ENCODE measurements at regions not wholly inside any gene's neighbourhood (a gene's known extent, or its start where the extent isn't known, plus 50 kb on each side); places are given as distances from the start of the nearest gene placed in this dataset.

DNA sequence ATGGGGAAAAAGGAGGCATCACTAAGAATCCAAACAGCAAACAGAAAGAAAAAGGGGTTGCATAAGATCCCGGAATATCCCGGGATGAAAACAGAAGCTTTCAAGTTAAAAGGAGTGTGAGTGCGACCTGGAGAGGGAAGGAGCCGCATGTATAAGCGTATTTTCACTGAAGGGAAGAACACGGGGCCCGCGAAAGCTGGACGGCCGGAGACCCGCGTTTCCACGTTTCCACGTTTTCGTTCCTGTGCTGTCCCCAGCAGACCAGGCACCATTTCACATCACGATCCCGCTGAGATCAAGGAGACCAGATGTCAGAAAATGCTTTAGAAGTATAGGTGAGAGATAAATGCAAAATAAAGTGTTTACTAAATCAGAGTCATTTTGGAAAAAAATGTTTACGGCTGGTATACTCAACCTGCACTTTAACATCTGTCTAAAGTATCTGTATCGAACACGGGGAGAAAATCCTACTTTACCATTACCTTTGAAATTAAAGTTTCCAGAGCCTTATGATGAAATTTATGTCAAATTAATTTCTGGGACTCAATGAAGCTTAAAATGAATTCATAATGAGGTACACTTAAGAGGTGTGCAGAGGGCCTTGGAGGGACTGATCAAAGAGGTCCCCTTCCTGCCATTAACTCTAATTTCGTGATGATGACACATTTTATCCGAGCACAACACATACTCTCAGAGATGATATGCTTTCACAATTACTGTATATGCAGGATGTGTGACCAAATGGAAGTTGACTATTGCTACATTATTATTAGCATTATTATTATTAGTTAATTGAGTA lies 71.0 kb upstream of the SALL3 start:
- no peak for DNase-seq

DNA sequence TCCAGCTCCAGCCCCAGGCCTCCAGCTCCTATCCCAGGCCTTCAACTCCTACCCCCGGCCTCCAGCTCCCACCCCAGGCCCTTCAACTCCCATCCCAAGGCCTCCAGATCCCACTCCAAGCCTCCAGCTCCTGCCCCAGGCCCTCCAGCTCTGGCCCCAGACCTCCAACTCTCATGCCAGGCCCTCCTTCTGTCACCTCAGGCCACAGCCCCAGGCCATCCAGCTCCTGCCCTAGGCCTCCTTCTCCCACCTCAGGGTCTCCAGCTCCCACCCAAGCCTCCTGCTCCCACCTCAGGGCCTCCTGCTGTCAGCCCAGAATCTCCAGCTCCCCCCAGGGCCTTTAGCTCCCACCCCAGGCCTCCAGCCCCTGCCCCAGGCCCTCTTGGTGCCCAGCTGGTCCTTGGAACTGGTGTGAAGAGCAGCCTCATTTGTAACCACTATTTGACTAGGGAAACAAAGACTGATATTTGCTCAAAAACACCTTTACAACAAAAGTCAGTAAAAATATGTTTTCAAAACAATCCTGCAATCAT lies 67.8 kb upstream of the SALL3 start:
- no peak for DNase-seq

DNA sequence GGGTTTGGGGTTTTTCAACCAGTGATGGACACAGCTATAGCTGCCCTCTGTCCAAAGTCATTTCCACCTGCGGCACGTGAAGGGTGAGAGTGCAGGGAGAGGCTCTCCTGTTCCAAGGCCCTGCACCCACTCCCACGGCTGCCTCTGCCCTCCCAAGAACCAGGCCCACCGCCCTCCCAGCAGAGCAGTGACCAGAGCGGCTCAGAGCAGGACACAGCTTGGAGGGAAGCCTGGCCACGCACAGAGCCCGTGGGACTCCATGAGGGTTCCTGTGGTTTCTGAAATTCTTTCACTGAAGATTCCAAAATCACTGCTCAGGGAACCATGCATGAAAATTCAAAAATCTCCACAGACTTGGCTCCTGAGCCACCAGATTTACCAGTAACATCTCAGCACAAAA lies 67.3 kb upstream of the SALL3 start:
- no peak for DNase-seq

DNA sequence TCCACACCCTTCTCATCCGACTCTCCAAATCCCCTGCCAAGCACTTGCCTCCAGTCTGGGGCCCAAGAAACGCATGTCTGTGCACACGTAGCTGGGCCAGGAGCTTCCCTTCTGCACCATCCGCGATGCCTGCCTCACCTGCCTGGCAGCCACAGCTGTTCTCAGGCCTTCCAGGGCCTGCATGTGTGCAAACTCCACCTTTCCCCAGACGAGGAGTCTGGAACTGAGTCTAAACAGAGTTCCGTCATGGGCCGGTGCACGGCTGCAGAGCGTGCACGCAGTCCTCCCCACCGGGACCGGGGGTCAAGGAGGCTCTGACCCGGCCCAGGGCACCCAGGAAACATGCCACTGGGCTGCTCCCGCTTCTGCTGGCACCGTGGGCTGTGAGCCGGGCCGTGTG lies 66.8 kb upstream of the SALL3 start:
- no peak for DNase-seq

DNA sequence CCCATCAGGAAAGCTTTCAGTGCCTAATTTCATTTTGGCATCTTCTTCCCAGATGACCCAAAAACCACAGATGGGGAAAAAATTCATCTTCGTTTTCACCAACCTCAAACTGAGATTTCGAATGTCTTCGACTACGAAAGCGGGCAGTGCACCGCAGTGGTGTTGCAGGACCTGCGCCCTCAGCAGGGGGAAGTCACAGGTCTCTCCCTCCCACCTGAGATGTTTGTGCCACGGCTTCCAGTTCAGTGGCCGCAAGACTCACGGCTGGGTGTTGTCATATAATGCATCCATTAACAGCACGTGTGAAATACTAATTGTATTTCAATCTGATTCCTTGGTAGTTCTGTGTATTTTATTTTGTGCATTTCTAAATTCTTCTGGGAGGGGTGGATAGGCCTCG lies 66.2 kb upstream of the SALL3 start:
- no peak for DNase-seq

DNA sequence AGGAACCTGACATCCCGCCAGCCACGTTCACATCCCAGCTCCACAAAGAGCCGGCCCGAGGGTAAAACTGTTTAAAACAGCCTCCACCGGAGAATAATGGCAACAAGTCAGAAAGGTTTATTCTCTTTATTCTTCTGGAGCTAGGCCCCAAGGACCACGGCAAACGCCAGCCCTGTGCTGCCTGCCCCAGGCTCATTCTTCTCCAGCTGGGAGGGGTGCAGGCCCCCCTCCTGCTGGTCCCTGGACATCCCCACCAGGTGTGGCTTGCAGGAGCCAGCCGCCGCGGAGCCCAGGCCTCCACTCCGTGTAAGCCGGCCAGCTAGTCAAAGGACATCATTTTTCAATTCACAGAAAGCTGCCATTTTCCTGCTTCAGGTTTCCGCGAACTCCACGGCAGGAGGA lies 65.8 kb upstream of the SALL3 start:
- no peak for DNase-seq

DNA sequence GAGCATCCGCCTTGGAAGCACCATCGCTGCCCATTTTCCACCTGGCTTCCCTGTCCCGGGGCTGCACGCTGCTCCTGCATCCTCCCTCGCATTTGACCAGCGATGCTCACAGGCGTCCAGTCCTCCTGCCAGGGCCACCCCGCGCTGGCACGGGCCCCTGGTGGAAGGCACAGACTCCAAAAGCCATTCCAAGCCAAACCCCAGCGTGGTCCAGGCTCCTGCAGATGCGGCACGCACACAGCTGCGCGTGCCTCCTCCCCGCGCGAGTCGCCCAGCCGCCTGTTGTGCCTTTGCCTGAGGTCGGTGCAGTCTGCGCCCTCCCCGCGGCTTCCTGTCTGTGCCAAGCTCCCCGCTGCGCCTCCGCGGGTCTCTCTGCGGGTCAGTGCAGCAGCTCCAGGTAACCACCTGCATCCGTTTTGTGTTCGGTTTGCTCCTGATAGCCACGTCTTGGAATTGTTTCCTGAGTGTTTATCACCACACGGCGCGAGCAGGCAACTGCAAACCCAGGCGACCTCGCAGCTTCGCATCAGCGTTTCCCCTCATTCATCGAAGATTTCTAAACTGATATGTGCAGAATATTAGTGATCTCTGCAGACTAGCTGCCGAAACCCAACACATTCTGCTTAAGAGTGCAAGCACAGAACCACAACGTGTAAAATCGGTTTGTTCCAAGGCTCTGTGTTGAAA lies 65.2 kb upstream of the SALL3 start:
- DNase-seq: no peak

DNA sequence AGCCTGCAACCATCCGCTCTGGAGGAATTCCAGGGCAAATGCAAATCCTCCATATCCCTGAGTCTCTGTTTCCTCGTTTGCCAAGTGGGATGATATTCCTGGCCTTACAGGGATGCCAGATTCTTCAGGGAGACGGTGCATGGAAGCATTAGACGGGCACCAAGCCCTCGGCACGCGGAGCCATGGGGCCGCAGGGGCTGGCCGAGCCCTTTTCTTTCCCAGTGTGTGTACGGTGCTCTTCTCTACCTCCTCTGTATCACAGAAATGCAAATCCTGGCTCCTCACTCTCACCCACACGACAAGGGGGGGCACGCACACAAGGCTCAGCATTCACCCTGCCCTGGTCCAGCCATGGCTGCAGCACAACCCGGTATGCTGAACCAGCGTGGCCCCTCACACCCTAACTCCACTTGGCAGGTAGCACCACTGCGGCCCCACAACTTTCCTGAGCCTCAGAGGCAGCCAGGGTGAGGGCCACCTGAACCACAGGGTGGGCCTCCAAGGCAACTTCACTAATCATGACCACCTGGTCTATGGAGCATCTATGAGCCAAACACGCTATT lies 64.1 kb upstream of the SALL3 start:
- no peak for DNase-seq

DNA sequence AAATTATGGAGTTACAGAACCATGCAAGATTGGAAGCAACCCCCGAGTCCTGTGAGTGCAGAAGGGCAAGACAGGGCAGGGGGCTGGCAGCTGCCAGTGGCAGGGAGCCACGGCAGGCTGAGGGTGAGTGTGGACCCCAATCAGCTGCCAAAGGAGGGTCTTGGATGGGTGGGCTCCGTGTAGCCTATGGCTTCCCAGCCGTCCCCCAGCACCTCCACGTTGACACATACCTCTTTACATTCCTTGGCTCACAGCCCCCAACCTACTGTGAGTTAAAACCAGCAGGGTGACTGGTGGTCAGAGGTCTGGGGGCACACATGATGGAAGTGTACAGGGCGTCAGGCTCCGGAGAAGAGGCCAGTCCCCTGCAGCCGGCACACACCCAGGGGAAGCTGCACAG lies 60.9 kb upstream of the SALL3 start:
- DNase-seq: no peak

DNA sequence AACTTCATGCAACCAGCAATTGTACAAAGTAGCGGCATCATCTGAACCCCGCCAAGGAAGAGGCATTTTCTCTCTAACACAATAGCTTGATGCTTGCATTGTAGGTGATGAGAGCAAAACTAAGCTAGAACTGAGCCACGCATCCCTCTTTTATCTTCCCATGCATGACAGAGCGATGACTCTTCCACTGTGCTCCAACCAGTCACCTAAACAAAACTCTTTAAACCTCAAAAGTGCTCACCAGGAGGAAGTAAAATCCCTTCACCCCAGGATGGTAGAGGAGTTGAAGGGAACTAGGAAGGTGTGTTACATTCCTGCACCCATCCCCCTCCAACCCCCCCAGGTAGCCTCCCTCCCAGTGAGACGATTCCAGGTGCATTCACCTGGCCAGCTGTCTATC lies 59.7 kb upstream of the SALL3 start:
- DNase-seq: no peak

DNA sequence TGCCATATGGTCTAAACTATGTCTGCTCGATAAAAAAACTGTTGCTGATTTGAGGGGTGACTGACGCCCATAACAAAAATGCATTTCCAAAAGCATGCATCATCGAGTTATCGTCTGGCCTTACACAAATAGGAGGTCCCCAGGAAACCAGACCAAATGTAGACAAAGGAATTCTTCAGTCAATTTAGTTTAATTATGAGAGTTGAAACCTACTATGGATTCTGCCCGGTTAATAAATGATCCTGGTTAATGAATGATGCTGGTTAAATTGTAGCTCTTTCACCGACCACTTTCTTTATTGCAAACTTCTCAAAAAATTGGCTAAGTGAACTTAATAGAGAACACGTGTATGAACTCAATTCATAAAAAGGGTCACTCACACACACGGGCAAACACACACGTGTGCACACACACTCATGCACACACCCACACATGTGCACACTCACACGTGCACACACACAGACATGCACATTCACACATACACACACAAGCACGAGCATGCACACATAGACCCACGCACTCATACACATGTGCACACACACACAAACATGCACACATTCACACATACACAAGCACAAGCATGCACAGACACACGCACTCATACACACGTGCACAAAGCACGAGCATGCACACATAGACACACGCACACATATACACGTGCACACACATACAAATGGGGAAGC lies 59.0 kb upstream of the SALL3 start:
- no peak for DNase-seq

DNA sequence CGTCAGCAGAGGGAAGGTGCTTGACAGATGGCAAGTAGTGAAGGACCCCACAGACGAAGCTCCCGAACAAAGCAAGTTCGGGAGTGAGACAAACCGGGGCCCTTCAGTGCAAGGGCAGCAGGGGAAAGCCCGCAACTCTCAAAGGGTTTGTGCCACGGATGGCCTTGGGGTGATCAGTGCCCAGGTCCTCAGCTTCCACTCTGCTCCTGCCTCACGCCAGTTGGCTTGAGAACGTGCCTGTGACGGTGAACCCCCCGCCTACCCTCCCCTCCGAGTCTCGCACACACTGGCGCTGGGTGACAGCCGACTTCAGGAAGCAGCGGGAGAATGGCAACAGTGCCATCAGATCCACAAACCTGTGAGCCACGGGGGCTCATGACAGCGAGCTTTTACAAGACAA lies 56.8 kb upstream of the SALL3 start:
- DNase-seq: no peak

DNA sequence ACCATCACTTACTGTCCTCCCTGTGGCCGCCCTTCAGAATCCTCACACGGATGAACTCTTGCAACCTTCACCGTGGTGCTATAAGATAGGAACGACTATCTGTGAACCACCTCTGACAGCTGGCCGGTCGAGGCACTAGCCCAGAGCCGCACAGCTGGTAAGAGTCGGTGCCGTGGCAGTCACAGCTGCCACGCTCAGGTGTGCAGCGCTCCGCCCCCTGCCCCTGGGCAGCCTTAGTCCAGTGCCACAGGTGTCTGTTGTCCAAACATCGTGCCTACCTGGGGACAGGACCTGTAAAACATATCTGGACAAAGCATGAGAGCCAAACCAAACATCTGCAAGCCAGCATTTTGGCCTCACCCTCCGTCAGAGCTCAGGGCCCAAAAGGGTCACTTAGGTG lies 55.3 kb upstream of the SALL3 start:
- no peak for DNase-seq

DNA sequence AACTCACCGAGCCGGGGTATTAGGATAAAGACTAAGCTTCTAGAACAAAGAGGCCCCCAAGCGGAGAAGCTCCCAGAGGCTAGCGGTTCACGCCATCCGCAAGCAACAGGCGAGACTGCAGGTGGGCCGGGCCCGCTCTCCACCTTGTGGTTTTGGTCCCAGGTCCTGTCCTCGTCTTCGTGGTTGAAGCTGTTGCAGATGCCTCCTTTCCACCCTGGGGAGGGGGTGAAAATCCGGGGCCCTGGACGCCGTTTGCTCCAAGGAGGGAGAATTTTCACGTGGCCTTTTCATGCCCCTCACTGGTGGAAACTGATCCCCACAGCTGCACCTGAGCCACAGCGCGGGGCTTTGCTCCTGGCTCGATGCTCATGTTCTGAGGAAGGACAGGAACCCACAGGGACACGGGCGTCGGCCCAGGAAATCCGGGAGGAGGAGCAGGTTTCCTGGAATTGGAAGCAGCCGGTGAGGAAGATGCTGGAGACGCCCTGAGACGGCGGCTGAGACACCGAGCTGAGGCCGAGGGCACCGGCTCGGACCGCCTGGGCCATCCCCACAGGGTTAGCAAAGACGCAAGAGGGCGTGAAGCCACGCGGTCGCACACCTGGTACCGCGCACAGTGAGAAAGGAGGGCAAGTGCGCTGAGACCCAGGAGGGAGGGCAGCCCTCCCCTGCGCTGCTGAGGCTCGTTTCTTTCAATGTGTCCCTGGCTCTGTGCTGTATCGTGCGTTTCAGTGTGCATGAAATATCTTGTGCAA lies 54.7 kb upstream of the SALL3 start:
- no peak for DNase-seq

DNA sequence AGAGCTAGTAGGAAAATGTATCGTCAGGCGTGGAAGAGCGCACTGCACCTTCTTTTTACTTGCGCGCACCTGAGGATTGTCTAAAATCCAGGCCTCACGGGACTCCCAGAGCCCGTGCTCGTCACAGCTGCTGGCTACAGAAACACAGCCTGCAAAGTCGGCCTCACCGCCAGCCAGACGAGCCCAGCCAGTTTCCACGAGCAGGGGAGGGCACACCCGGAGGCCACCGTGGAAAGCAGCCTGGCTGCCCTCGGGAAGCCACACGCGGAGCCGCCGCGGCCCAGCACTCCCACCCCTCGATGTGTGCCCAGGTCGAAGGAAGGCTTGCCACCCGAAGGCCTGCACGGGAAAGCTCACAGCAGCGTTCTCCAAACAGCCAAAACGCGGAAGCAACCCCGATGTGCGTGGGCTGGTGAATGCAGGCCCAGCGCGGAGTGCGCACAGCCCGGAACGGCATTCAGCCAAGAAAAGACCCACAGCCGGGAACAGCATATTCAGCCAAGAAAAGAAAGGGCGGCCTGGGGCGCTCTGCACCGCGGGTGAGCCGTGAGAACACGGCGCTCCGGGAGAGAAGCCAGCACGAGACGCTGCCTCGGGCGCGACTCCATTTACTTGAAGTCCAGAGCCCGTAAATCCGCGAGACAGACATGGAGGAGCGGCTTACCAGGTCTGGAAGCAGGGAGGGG lies 53.9 kb upstream of the SALL3 start:
- no peak for DNase-seq

DNA sequence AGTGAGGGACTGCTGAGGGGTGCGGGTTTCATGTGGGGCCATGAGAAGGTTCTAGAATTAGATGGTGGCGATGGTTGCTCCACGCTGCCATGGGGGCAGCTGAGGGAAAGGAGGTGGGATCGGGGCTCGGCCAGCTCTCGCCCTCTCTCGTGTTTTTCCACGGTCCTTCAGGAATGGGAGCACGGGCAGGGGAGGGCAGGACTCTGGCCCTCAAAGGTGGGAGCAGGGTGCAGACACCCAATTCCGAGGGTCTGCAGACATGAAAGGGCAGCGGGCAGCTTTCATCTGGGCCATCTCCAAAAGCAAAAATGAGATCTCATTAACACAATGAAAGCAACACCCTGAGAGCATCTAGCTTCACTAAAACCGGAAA lies 53.4 kb upstream of the SALL3 start:
- DNase-seq: no peak

DNA sequence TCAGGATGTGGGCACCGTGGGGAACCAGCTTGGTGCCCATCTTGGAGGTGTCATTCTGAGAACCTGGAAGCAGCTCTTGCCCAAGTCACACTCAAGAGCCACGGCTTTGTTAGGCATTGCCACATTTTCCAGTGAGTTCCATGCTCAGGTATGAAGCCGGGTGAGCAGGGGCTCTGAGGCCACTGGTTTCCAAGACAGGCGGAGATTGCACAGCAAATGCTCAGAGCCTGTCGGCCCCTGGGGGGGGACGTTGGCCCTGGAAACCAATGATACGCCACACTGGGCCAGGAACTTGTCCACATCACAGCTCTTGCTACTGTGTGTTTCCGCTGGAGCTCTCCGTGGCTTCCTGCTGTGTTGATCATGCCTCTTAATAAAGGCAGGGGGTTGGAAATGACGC lies 52.5 kb upstream of the SALL3 start:
- no peak for DNase-seq

DNA sequence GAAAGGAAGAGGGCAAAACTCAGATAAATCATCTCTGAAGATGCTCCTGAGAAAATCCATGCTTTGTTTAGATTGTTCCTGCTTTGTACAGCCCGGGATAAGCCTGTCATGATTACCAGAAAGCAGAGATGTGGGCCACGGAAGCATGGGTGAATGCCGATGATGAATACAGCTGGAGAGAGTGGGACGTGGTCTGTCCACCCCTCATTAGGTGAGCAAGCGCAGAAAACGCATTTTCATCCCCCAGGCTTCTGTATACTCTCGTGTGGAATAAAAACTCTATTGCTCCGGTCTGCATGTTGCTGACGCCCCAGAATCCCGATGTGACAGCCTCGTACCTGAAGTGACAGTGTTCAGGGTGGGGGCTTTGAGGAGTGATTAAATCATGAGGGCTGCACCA lies 52.0 kb upstream of the SALL3 start:
- no peak for DNase-seq

DNA sequence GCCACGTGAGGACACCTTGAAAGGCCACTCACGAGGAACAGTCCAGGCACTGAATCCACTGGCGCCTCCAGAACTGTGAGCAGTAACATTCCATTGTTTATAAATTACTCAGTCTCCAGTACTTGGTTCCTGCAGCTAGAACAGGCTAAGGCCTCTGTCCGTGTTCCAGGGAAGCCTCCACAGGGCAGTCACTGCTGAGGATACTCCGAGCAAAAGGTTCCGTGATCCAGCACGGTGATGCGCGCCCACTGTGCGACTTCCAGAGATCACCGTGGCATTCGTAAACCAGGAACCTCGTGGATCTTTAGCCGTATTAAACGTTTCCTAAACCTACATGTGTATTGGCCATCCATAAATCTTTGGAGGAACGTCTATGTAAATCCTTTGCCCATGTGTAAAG lies 51.5 kb upstream of the SALL3 start:
- DNase-seq: no peak

DNA sequence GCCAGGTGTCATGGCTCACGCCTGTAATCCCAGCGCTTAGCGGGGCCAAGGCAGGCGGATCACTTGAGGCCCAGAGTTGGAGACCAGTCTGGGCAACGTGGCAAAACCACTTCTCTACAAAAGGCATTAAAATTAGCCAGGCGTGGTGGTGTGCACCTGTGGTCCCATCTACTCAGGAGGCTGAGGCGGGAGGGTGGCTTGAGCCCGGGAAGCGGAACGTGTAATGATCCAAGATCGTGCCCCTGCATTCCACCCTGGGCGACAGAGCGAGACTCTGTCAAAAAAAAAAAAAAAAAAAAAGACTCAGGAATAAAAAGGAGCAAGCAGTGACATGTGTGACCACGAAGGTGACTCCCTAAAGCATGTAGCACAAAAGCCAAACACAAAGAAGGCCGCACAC lies 50.1 kb upstream of the SALL3 start:
- no peak for DNase-seq
